Cardiac fibroblast (primary cell): ENCODE measurements at regions not wholly inside any gene's neighbourhood (a gene's known extent, or its start where the extent isn't known, plus 50 kb on each side); places are given as distances from the start of the nearest gene placed in this dataset.

Source experiments
- DNase-seq, 2 donors: peaks; one replicate each; pipeline versions ENCODE4 v3.0.0 to v3.0.0-alpha.2; 2010; ENCODE audit warnings: low read depth in 2 of 2
- H3K4me3 ChIP-seq, 2 donors: replicated peaks in 1 of 2; 1 replicate in 1 of 2; 2 replicates in 1 of 2; pipeline ENCODE4 v1.5.1; 2011; ENCODE audit warnings: low read depth in 2 of 2, low read length in 2 of 2, mild to moderate bottlenecking in 2 of 2, moderate library complexity in 1 of 2
- TF ChIP-seq, protein P1 (sequence below): IDR thresholded peaks from one replicate; pipeline ENCODE4 v1.5.1; 2011; ENCODE audit warnings: low read depth, mild to moderate bottlenecking, low read length, inconsistent platforms

DNA sequence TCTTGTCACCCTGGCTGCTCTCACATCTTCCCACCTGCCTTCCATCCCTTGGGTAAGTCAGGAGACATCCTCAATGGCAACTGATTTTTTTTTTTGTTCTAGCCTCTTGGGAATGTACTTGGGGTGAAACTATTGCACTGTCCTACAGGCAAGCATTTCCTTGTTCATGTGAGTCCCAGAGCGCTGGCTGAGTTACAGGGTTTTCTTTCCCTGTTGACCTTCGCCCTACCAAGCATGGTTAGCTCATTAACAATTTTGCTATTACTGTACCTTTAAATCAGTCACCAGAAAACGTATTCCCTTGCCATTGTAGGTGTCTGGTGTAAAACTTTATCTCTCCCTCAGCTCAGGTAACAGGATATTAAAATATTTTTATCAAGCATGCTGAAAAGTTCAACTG lies 98.9 kb downstream of the PRLHR start:
- DNase-seq, result no peak
- TF ChIP-seq, protein P1, sequence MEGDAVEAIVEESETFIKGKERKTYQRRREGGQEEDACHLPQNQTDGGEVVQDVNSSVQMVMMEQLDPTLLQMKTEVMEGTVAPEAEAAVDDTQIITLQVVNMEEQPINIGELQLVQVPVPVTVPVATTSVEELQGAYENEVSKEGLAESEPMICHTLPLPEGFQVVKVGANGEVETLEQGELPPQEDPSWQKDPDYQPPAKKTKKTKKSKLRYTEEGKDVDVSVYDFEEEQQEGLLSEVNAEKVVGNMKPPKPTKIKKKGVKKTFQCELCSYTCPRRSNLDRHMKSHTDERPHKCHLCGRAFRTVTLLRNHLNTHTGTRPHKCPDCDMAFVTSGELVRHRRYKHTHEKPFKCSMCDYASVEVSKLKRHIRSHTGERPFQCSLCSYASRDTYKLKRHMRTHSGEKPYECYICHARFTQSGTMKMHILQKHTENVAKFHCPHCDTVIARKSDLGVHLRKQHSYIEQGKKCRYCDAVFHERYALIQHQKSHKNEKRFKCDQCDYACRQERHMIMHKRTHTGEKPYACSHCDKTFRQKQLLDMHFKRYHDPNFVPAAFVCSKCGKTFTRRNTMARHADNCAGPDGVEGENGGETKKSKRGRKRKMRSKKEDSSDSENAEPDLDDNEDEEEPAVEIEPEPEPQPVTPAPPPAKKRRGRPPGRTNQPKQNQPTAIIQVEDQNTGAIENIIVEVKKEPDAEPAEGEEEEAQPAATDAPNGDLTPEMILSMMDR, result no peak

DNA sequence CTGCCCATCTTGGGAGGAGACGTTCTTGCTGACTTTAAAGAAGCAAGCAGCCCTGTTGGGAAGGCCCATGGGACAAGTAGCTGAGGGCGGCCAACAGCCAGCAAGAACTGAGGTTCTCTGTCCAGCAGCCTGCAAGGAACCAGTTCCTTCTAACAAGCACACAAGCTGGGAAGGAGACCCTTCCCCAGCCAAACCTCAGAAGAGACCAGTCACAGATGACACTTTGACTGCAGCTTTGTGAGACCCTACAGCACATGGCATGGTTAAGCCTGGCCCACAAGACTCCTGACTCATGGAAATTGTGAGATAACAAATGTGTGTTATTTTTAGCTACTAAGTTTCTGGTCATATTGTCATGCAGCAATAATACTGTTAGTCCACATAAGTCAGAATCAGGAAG lies 99.9 kb downstream of the PRLHR start:
- no peak overlapping the region for H3K4me3 ChIP-seq
- DNase-seq, result no peak
- TF ChIP-seq, protein P1, result no peak

More for the DNA sequence above, 98.9 kb downstream of the PRLHR start:
- H3K4me3 ChIP-seq, result no peak overlapping the region

DNA sequence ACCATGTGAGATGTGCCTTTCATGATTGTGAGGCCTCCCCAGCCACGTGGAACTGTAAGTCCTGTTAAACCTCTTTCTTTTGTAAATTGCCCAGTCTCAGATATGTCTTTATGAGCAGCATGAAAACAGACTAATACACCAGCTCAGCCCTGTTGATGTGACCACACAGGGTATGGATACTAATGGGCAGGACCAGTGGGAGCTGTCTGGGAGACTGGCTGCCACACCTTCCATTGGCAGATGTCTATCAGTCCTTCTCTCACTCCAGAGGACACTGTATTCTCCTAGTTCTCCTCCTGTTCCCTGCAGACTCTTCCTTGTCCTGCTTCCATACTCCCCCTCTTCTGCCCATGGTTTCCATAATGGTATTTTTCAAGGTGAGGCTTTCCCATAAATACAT lies 104.4 kb downstream of the PRLHR start:
- H3K4me3 ChIP-seq, result no peak overlapping the region
- TF ChIP-seq, protein P1, result no peak
- no peak for DNase-seq

DNA sequence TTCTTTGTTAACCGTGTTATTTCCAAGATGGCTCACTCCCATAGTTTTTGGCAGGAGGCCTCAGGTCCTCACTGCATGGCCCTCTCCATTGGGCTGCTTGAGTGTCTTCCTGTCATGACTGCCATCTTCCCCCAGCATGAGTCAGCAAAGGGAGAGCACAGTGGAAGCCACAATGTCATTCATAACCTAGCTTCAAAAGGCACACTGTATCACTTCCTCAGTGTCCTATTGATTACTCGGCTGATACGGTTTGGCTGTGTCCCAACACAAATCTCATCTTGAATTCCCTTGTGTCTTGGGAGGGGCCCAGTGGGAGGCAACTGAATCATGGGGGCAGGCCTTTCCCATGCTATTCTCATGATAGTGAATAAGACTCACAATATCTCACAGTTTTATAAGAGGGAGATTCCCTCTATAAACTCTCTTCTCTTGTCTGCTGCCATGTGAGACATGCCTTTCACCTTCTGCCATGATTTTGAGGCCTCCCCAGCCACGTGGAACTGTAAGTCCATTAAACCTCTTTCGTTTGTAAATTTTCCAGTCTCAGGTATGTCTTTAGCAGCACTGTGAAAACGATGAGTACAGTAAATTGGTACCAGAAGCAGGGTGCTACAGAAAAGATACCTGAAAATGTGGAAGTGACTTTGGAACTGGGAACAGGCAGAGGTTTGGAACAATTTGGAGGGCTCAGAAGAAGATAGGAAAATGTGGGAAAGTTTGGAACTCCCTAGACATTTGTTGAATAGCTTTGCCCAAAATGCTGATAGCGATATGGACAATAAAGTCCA lies 106.5 kb downstream of the PRLHR start:
- no peak overlapping the region for H3K4me3 ChIP-seq
- TF ChIP-seq, protein P1, result no peak
- no peak for DNase-seq

DNA sequence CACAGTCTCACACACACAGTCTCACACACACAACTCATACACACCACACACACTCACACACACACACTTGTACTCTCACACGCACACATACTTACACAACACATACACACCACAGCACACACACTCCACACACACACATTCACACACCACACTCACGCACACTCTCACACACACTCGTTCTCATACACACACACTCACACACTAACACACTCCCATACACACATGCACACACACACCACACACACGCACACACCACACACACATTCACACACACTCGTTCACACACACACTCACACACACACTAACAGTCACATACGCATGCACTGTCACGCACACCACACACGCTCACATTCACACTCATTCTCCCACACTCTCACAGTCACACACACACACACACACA lies 109.8 kb downstream of the PRLHR start:
- TF ChIP-seq, protein P1, result no peak
- DNase-seq, result no peak
- H3K4me3 ChIP-seq, result no peak overlapping the region

DNA sequence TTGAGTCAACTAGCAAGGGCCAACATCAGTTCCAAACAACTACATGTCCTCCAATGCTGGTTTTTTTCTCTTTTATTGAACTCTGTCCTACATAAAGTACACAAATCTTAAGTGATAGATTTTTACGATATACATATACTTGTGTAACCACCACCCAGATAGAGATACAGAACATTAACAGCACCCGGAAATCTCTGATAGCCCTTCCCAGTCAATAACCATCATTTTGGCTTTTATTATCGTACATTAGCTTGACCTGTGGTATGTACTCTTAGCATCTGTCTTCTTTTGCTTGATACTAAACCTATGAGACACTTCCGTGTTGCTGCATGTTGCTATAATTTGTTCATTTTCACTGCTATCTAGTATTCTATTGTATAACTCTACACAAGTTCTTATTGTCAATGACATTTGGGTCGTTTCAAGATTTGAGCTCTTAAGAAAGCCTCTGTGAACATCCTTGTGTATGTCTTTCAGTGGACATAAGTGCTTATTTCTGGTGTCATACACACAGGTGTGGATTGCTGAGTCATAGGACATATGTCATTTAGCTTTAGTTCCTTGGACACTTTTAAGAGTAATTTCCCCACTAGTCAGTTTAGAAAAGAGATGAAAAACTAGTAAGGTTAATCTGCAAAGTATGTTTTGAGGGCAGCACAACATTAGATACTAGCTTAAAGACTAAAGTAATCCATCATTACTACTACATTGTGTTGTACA lies 111.1 kb downstream of the PRLHR start:
- no peak overlapping the region for H3K4me3 ChIP-seq
- no peak for DNase-seq
- TF ChIP-seq, protein P1, result no peak
